ENCODE measurements at regions not wholly inside any gene's neighbourhood (a gene's known extent, or its start where the extent isn't known, plus 50 kb on each side); places are given as distances from the start of the nearest gene placed in this dataset.

GRCh38 chr14:105839425-105840265 lies 313.3 kb downstream of the TMEM121 start:
- H3K36me3 ChIP-seq (ENCODE audit: control insufficient read depth in 1 of 2, insufficient read depth in 2 of 2, low read length in 2 of 2): no peaks in the 10 kb centered on the region
- H3K4me3 ChIP-seq (ENCODE audit: low read depth in 1 of 2, low read length in 2 of 2): no peak overlapping the region
- H3K27me3 ChIP-seq (ENCODE audit: low read depth, low read length): no peaks in the 10 kb centered on the region
- H3K4me1 ChIP-seq (ENCODE audit: control insufficient read depth in 1 of 2, insufficient read depth in 2 of 2, low read length in 2 of 2): no peaks in the 10 kb centered on the region
- H3K9me3 ChIP-seq (ENCODE audit: control insufficient read depth in 1 of 2, low read length in 2 of 2): no peaks in the 10 kb centered on the region
- no peak overlapping the region for H3K27ac ChIP-seq (ENCODE audit: low read length)

GRCh38 chr14:105840266-105841021 lies 314.1 kb downstream of the TMEM121 start:
- H3K36me3 ChIP-seq (ENCODE audit: control insufficient read depth in 1 of 2, insufficient read depth in 2 of 2, low read length in 2 of 2): no peaks in the 10 kb centered on the region
- no peak overlapping the region for H3K4me3 ChIP-seq (ENCODE audit: low read depth in 1 of 2, low read length in 2 of 2)
- H3K27ac ChIP-seq (ENCODE audit: low read length): no peak overlapping the region
- H3K27me3 ChIP-seq (ENCODE audit: low read depth, low read length): no peaks in the 10 kb centered on the region
- no peaks in the 10 kb centered on the region for H3K9me3 ChIP-seq (ENCODE audit: control insufficient read depth in 1 of 2, low read length in 2 of 2)
- H3K4me1 ChIP-seq (ENCODE audit: control insufficient read depth in 1 of 2, insufficient read depth in 2 of 2, low read length in 2 of 2): no peaks in the 10 kb centered on the region

GRCh38 chr14:105841022-105842009 lies 314.9 kb downstream of the TMEM121 start:
- Histone ChIP-seq H3K9me3 (ENCODE audit: control insufficient read depth in 1 of 2, low read length in 2 of 2) (no peaks in the 10 kb centered on the region), H3K4me1 (ENCODE audit: control insufficient read depth in 1 of 2, insufficient read depth in 2 of 2, low read length in 2 of 2) (no peaks in the 10 kb centered on the region), H3K4me3 (ENCODE audit: low read depth in 1 of 2, low read length in 2 of 2) (no peak overlapping the region), H3K27ac (ENCODE audit: low read length) (no peak overlapping the region), H3K27me3 (ENCODE audit: low read depth, low read length) (no peaks in the 10 kb centered on the region), H3K36me3 (ENCODE audit: control insufficient read depth in 1 of 2, insufficient read depth in 2 of 2, low read length in 2 of 2) (no peaks in the 10 kb centered on the region)

- H3K4me1 ChIP-seq (ENCODE audit: control insufficient read depth in 1 of 2, insufficient read depth in 2 of 2, low read length in 2 of 2): no peaks in the 10 kb centered on the region
- H3K4me3 ChIP-seq (ENCODE audit: low read depth in 1 of 2, low read length in 2 of 2): no peak overlapping the region
- H3K9me3 ChIP-seq (ENCODE audit: control insufficient read depth in 1 of 2, low read length in 2 of 2): peaks cover 0 to 3% of the 10 kb centered on the region in 2 donors
- no peaks in the 10 kb centered on the region for H3K27me3 ChIP-seq (ENCODE audit: low read depth, low read length)
- H3K36me3 ChIP-seq (ENCODE audit: control insufficient read depth in 1 of 2, insufficient read depth in 2 of 2, low read length in 2 of 2): no peaks in the 10 kb centered on the region
- no peak overlapping the region for H3K27ac ChIP-seq (ENCODE audit: low read length)
Observed at GRCh38 chr14:105842105-105842504, 315.7 kb downstream of the TMEM121 start.

- peaks cover 0 to 15% of the 10 kb centered on the region in 2 donors for H3K9me3 ChIP-seq (ENCODE audit: control insufficient read depth in 1 of 2, low read length in 2 of 2)
- no peaks in the 10 kb centered on the region for H3K27me3 ChIP-seq (ENCODE audit: low read depth, low read length)
- no peak overlapping the region for H3K4me3 ChIP-seq (ENCODE audit: low read depth in 1 of 2, low read length in 2 of 2)
- H3K4me1 ChIP-seq (ENCODE audit: control insufficient read depth in 1 of 2, insufficient read depth in 2 of 2, low read length in 2 of 2): no peaks in the 10 kb centered on the region
- no peak overlapping the region for H3K27ac ChIP-seq (ENCODE audit: low read length)
- H3K36me3 ChIP-seq (ENCODE audit: control insufficient read depth in 1 of 2, insufficient read depth in 2 of 2, low read length in 2 of 2): no peaks in the 10 kb centered on the region
Observed at GRCh38 chr14:105843444-105844046, 317.2 kb downstream of the TMEM121 start.

- Histone ChIP-seq H3K9me3 (ENCODE audit: control insufficient read depth in 1 of 2, low read length in 2 of 2) (peaks cover 0 to 17% of the 10 kb centered on the region in 2 donors), H3K27me3 (ENCODE audit: low read depth, low read length) (no peaks in the 10 kb centered on the region), H3K36me3 (ENCODE audit: control insufficient read depth in 1 of 2, insufficient read depth in 2 of 2, low read length in 2 of 2) (no peaks in the 10 kb centered on the region), H3K27ac (ENCODE audit: low read length) (no peak overlapping the region), H3K4me3 (ENCODE audit: low read depth in 1 of 2, low read length in 2 of 2) (no peak overlapping the region), H3K4me1 (ENCODE audit: control insufficient read depth in 1 of 2, insufficient read depth in 2 of 2, low read length in 2 of 2) (no peaks in the 10 kb centered on the region)
Observed at GRCh38 chr14:105844047-105844630, 317.8 kb downstream of the TMEM121 start.

GRCh38 chr14:105844810-105845724 lies 318.7 kb downstream of the TMEM121 start:
- peaks cover 0 to 17% of the 10 kb centered on the region in 2 donors for H3K9me3 ChIP-seq (ENCODE audit: control insufficient read depth in 1 of 2, low read length in 2 of 2)
- no peaks in the 10 kb centered on the region for H3K27me3 ChIP-seq (ENCODE audit: low read depth, low read length)

GRCh38 chr14:105845725-105846309 lies 319.4 kb downstream of the TMEM121 start:
- Histone ChIP-seq H3K36me3 (ENCODE audit: control insufficient read depth in 1 of 2, insufficient read depth in 2 of 2, low read length in 2 of 2) (no peaks in the 10 kb centered on the region), H3K27me3 (ENCODE audit: low read depth, low read length) (no peaks in the 10 kb centered on the region), H3K4me1 (ENCODE audit: control insufficient read depth in 1 of 2, insufficient read depth in 2 of 2, low read length in 2 of 2) (no peaks in the 10 kb centered on the region), H3K9me3 (ENCODE audit: control insufficient read depth in 1 of 2, low read length in 2 of 2) (peaks cover 0 to 17% of the 10 kb centered on the region in 2 donors), H3K27ac (ENCODE audit: low read length) (no peak overlapping the region), H3K4me3 (ENCODE audit: low read depth in 1 of 2, low read length in 2 of 2) (no peak overlapping the region)

More at GRCh38 chr14:105844810-105845724, 318.7 kb downstream of the TMEM121 start:
- Histone ChIP-seq H3K36me3 (ENCODE audit: control insufficient read depth in 1 of 2, insufficient read depth in 2 of 2, low read length in 2 of 2) (no peaks in the 10 kb centered on the region), H3K4me1 (ENCODE audit: control insufficient read depth in 1 of 2, insufficient read depth in 2 of 2, low read length in 2 of 2) (no peaks in the 10 kb centered on the region), H3K27ac (ENCODE audit: low read length) (no peak overlapping the region), H3K4me3 (ENCODE audit: low read depth in 1 of 2, low read length in 2 of 2) (no peak overlapping the region)

GRCh38 chr14:105846312-105846711 lies 319.9 kb downstream of the TMEM121 start:
- no peaks in the 10 kb centered on the region for H3K36me3 ChIP-seq (ENCODE audit: control insufficient read depth in 1 of 2, insufficient read depth in 2 of 2, low read length in 2 of 2)
- no peaks in the 10 kb centered on the region for H3K4me1 ChIP-seq (ENCODE audit: control insufficient read depth in 1 of 2, insufficient read depth in 2 of 2, low read length in 2 of 2)
- peaks cover 0 to 17% of the 10 kb centered on the region in 2 donors for H3K9me3 ChIP-seq (ENCODE audit: control insufficient read depth in 1 of 2, low read length in 2 of 2)

More at GRCh38 chr14:105846312-105846711, 319.9 kb downstream of the TMEM121 start:
- Histone ChIP-seq H3K4me3 (ENCODE audit: low read depth in 1 of 2, low read length in 2 of 2) (no peak overlapping the region), H3K27ac (ENCODE audit: low read length) (no peak overlapping the region), H3K27me3 (ENCODE audit: low read depth, low read length) (no peaks in the 10 kb centered on the region)

All from muscle layer of duodenum (tissue), 2 donors.